ENCODE measurements at regions not wholly inside any gene's neighbourhood (a gene's known extent, or its start where the extent isn't known, plus 50 kb on each side); places are given as distances from the start of the nearest gene placed in this dataset.

GRCh38 chr6:93749191-93749590 lies 329.8 kb upstream of the EPHA7 start:
- no peak for TF ChIP-seq CTCF (IDR thresholded peaks at IDR 0.05)
- TF ChIP-seq EZH2 (IDR thresholded peaks at IDR 0.05; ENCODE audit: borderline replicate concordance, insufficient read depth, low read depth, low read length, poor library complexity, severe bottlenecking) = no peak

Measured in B cell (primary cell).